ENCODE measurements at regions not wholly inside any gene's neighbourhood (a gene's known extent, or its start where the extent isn't known, plus 50 kb on each side); places are given as distances from the start of the nearest gene placed in this dataset.

DNA sequence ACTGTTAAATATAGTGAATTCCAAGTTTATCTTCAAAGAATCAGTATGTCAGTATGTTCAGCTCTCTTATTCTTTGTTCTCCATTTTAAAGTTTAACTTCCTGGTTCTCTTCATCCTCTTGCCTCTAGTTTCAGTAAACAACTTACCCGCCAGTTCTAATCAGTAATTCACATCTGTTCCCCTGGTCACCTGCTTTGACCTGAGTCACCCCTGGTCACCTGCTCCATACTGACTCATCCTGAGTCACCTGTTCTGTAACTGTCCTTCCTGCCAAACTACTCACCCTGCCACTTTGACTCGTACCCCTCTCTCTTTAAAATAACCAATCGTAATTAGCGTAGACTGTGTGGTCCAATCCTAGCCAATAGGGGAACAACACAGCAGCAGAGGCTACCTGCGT, 992.7 kb upstream of the HS3ST1 start:
- TF ChIP-seq CTCF (conservative IDR thresholded peaks at IDR 0.05; ENCODE audit: low read depth, low read length) = no peak
- TF ChIP-seq EZH2 (IDR thresholded peaks at IDR 0.05; ENCODE audit: low read length, unreplicated experiment) = no peak

All from PC-3 (cell line).